ENCODE measurements at regions not wholly inside any gene's neighbourhood (a gene's known extent, or its start where the extent isn't known, plus 50 kb on each side); places are given as distances from the start of the nearest gene placed in this dataset.

DNA sequence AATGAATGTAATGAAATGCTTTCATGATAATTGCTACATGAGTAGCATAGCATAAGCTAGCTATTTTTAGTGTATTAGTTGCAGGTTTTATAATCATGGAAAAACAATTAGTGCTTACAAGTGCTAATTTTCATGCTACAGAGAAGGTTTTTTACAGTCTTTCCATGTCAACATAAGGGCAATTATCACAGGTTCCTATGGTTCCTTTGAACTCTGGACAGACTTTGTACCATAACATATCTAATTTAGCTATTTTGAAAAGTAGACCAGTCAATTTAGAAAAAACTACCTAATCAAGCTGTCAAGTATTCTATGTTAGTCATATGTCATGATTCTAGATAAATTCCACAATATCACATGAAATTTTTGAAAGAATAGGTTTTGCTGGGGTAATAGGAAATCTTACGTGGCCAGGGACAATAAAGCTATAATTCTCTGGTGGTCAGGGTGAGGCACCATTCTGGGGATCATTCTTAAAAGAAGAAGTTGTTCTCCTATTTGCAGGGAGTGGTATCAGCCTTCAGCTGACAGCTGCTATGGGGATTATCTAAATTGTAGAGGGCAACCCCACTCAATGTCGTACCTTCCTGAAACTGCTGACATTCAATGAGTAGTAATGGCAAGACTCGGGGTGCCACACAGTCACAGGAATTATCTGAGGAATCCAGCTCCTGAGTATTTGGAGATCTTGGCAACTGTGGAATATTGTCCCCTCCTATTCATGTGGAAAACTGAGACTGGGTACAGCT, 724.0 kb upstream of the LINC00305 start:
- H3K4me3 Mint-ChIP-seq, result no peak overlapping the region
- no peaks in the 10 kb centered on the region for H3K27me3 Mint-ChIP-seq (ENCODE audit: insufficient read depth)
- peaks cover 27% of the 10 kb centered on the region for H3K9me3 Mint-ChIP-seq
- TF ChIP-seq, protein P1, sequence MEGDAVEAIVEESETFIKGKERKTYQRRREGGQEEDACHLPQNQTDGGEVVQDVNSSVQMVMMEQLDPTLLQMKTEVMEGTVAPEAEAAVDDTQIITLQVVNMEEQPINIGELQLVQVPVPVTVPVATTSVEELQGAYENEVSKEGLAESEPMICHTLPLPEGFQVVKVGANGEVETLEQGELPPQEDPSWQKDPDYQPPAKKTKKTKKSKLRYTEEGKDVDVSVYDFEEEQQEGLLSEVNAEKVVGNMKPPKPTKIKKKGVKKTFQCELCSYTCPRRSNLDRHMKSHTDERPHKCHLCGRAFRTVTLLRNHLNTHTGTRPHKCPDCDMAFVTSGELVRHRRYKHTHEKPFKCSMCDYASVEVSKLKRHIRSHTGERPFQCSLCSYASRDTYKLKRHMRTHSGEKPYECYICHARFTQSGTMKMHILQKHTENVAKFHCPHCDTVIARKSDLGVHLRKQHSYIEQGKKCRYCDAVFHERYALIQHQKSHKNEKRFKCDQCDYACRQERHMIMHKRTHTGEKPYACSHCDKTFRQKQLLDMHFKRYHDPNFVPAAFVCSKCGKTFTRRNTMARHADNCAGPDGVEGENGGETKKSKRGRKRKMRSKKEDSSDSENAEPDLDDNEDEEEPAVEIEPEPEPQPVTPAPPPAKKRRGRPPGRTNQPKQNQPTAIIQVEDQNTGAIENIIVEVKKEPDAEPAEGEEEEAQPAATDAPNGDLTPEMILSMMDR (IDR thresholded peaks at IDR 0.05), result no peak
- no peak overlapping the region for H3K27ac Mint-ChIP-seq
- H3K36me3 Mint-ChIP-seq (ENCODE audit: low read depth), result peaks cover 5% of the 10 kb centered on the region; the same call in 1 of the 2 replicates
- no peak for DNase-seq
- H3K4me1 Mint-ChIP-seq (ENCODE audit: low read depth), result no peaks in the 10 kb centered on the region

DNA sequence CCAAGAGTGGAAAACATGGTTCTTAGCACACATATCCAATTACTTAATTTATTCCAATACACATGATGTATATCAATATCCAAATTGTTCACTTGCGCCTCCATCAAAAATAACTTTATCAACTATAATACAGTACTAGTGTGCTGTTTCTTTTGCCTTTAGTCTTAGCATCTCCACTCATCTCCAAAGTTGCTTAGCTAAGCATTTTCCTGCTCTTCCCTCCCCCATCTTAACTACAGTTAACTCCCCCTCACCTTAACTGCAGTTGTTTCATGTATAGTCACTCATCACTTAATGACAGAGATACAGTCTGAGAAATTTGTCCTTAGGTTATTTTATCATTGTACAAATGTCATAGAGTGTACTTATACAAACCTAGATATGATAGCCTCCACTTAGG, 705.2 kb upstream of the LINC00305 start:
- Mint-ChIP-seq H3K9me3 (peaks cover 51% of the 10 kb centered on the region), H3K36me3 (ENCODE audit: low read depth) (no peaks in the 10 kb centered on the region; the same call in 1 of the 2 replicates), H3K4me3 (no peak overlapping the region), H3K27ac (no peak overlapping the region), H3K4me1 (ENCODE audit: low read depth) (no peaks in the 10 kb centered on the region), H3K27me3 (ENCODE audit: insufficient read depth) (no peaks in the 10 kb centered on the region)
- DNase-seq, result no peak
- TF ChIP-seq, protein P1 (IDR thresholded peaks at IDR 0.05), result no peak

DNA sequence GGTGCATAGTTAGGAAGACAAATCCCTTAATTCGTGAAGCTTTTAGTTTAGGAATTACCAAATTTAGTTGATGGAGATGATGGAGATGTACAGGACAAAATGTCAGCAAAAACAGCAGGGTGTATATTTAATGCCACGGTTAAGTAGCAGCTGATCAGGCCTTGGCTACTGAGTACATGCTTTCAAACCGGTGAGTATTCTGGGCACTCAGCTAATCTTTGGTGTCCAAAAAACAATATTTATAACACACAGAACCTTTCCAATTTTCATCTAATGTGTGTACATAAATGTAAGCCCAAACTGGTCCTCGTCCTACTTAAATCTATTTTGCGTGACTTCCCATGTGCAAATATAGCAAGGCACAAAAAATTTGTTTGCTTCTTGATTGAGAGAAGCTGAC, 703.4 kb upstream of the LINC00305 start:
- Mint-ChIP-seq H3K9me3 (peaks cover 35% of the 10 kb centered on the region), H3K36me3 (ENCODE audit: low read depth) (no peaks in the 10 kb centered on the region; the same call in 1 of the 2 replicates), H3K27me3 (ENCODE audit: insufficient read depth) (no peaks in the 10 kb centered on the region), H3K27ac (no peak overlapping the region), H3K4me3 (no peak overlapping the region), H3K4me1 (ENCODE audit: low read depth) (no peaks in the 10 kb centered on the region)
- no peak for DNase-seq
- TF ChIP-seq, protein P1 (IDR thresholded peaks at IDR 0.05), result no peak

DNA sequence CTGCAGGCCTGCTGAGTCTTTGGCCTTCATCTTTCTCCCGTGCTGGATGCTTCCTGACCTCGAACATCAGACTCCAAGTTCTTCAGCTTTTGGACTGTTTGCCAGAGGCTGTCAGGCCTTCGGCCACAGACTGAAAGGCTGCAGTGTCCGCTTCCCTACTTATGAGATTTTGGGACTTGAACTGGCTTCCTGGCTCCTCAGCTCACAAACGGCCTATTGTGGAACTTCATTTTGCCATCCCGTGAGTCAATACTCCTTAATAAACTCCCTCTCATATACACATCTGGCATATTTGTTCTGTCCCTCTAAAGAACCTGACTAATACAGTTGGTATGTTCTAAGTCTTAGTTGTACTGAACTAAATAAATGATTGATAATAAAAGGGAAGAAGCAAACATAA, 702.8 kb upstream of the LINC00305 start:
- no peaks in the 10 kb centered on the region for H3K4me1 Mint-ChIP-seq (ENCODE audit: low read depth)

DNA sequence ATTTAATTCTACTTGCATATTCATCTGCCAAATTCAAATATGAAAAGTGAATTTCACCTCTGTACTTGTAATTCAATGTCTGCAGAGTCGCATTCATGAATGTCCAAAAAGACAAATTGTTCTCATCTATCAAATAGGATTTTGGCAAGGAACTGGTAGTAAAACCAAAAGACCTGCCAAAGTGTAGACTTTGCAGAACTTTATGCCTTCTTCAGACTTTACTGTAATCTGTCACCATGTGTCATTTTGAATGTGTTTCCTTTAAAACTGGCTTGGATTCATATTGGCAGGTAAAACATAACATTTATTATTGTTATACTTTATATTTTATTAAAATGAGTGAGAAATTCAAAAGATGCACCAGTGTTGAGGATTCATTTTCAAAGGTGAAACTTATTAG, 701.9 kb upstream of the LINC00305 start:
- H3K4me1 Mint-ChIP-seq (ENCODE audit: low read depth), result no peaks in the 10 kb centered on the region
- no peak for DNase-seq
- no peaks in the 10 kb centered on the region; the same call in 1 of the 2 replicates for H3K36me3 Mint-ChIP-seq (ENCODE audit: low read depth)
- H3K27me3 Mint-ChIP-seq (ENCODE audit: insufficient read depth), result no peaks in the 10 kb centered on the region
- peaks cover 34% of the 10 kb centered on the region for H3K9me3 Mint-ChIP-seq
- no peak overlapping the region for H3K27ac Mint-ChIP-seq
- no peak overlapping the region for H3K4me3 Mint-ChIP-seq
- TF ChIP-seq, protein P1 (IDR thresholded peaks at IDR 0.05), result no peak

More for the DNA sequence above, 702.8 kb upstream of the LINC00305 start:
- Mint-ChIP-seq H3K27ac (no peak overlapping the region), H3K9me3 (peaks cover 34% of the 10 kb centered on the region), H3K27me3 (ENCODE audit: insufficient read depth) (no peaks in the 10 kb centered on the region), H3K4me3 (no peak overlapping the region), H3K36me3 (ENCODE audit: low read depth) (no peaks in the 10 kb centered on the region; the same call in 1 of the 2 replicates)
- DNase-seq, result no peak
- TF ChIP-seq, protein P1 (IDR thresholded peaks at IDR 0.05), result no peak
